SU-DHL-6 (cell line): ENCODE measurements at regions not wholly inside any gene's neighbourhood (a gene's known extent, or its start where the extent isn't known, plus 50 kb on each side); places are given as distances from the start of the nearest gene placed in this dataset.

Source experiments
- H2AFZ ChIP-seq: fragments of 200-600 bp; sonication (generic); 2 replicates; pipeline ENCODE4 v1.6.1; 2014; ENCODE audit warnings: low read depth, mild to moderate bottlenecking, moderate library complexity, mixed read lengths, antibody characterized with exemption, low read length; ENCODE audit not compliant: severe bottlenecking
- H3F3A ChIP-seq: fragments of 200-600 bp; shearing (Covaris generic); 2 replicates; pipeline ENCODE4 v1.6.0; 2016; ENCODE audit warnings: antibody characterized with exemption, mild to moderate bottlenecking; ENCODE audit not compliant: insufficient read depth
- H3K27ac ChIP-seq: fragments of 200-600 bp; sonication (generic); 2 replicates; pipeline ENCODE4 v1.5.1; 2016; ENCODE audit warnings: low read depth, mild to moderate bottlenecking, low read length, moderate library complexity, mixed read lengths
- H3K27me3 ChIP-seq: fragments of 200-600 bp; sonication (generic), shearing (Covaris generic); 2 replicates; pipeline ENCODE4 v1.6.0; 2014; ENCODE audit warnings: mild to moderate bottlenecking, low read length
- H3K36me3 ChIP-seq: fragments of 200-600 bp; sonication (generic); 2 replicates; pipeline ENCODE4 v1.6.1; 2014; ENCODE audit warnings: mild to moderate bottlenecking, low read length, mixed read lengths
- H3K4me2 ChIP-seq: fragments of 300-600, 200-600 bp; shearing (Covaris generic), sonication (generic); 2 replicates; pipeline ENCODE4 v1.6.0; 2014; ENCODE audit warnings: low read length, low read depth, mild to moderate bottlenecking; ENCODE audit not compliant: poor library complexity, severe bottlenecking
- H3K4me3 ChIP-seq: fragments of 200-600 bp; sonication (generic); 2 replicates; pipeline ENCODE4 v1.5.1; 2014; ENCODE audit warnings: antibody characterized with exemption, low read length, mild to moderate bottlenecking, mixed read lengths; ENCODE audit not compliant: insufficient read depth, poor library complexity, severe bottlenecking
- H3K79me2 ChIP-seq: fragments of 200-600 bp; sonication (generic); 2 replicates; pipeline ENCODE4 v1.6.1; 2014; ENCODE audit warnings: mild to moderate bottlenecking, low read length, moderate library complexity; ENCODE audit not compliant: insufficient read depth
- H3K9ac ChIP-seq: fragments of 200-600 bp; sonication (generic); 2 replicates; pipeline ENCODE4 v1.7.0; 2014; ENCODE audit warnings: mild to moderate bottlenecking, low read length
- H3K9me2 ChIP-seq: fragments of 200-600 bp; sonication (generic); replicated peaks from 2 replicates; pipeline ENCODE4 v1.6.1; 2014; ENCODE audit warnings: low read length; ENCODE audit not compliant: insufficient read depth
- H3K9me3 ChIP-seq: fragments of 200-600 bp; sonication (generic); 2 replicates; pipeline ENCODE4 v1.6.1; 2014; ENCODE audit warnings: low read length, mixed read lengths; ENCODE audit not compliant: insufficient read depth
- H4K20me1 ChIP-seq: fragments of 200-600 bp; sonication (generic); 2 replicates; pipeline ENCODE4 v1.6.1; 2014; ENCODE audit warnings: low read depth, mild to moderate bottlenecking, antibody characterized with exemption, low read length, moderate library complexity, mixed read lengths
- EZH2phosphoT487 ChIP-seq: fragments of 200-600 bp; sonication (generic), shearing (Covaris generic); conservative IDR thresholded peaks from 2 replicates; pipeline ENCODE4 v1.6.1; 2018; ENCODE audit warnings: mild to moderate bottlenecking, antibody characterized with exemption, low read length, moderate library complexity, mixed read lengths
- TF ChIP-seq, protein P1 (sequence below): fragments of 200-600 bp; sonication (generic); IDR thresholded peaks from one replicate; pipeline ENCODE4 v1.5.1; 2017; ENCODE audit warnings: antibody characterized with exemption, mild to moderate bottlenecking, low read length, moderate library complexity; ENCODE audit not compliant: insufficient read depth, poor library complexity, severe bottlenecking

DNA sequence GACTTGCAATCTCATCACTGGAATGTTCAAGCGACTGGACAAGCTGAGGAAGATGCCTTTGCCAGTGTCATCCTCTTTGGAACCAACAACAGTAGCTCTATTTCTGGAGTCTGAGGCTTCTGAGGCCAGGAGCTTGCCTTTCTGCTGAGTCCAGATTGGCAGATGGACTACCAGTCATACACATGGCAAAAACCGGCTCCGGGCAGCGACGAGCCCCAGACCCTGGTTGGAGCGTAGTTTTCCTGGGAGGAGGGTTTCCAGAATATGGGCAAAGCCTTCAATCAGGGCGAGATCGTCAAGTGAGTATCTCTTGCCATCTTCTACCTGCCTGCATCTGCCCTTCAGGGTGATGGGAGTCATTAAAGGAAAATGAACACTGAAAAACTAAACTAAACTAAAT lies 807.9 kb downstream of the C4orf33 start:
- Histone ChIP-seq H3K9me2 (no peaks in the 10 kb centered on the region), H3K4me3 (no peak overlapping the region), H3F3A (no peaks in the 10 kb centered on the region), H3K4me2 (no peak overlapping the region), H3K79me2 (no peaks in the 10 kb centered on the region), H3K27me3 (no peaks in the 10 kb centered on the region), H3K9ac (no peak overlapping the region), H3K27ac (no peak overlapping the region), H2AFZ (no peak overlapping the region), H3K36me3 (no peaks in the 10 kb centered on the region), H3K9me3 (no peaks in the 10 kb centered on the region), H4K20me1 (no peaks in the 10 kb centered on the region)
- TF ChIP-seq EZH2phosphoT487, result no peak

DNA sequence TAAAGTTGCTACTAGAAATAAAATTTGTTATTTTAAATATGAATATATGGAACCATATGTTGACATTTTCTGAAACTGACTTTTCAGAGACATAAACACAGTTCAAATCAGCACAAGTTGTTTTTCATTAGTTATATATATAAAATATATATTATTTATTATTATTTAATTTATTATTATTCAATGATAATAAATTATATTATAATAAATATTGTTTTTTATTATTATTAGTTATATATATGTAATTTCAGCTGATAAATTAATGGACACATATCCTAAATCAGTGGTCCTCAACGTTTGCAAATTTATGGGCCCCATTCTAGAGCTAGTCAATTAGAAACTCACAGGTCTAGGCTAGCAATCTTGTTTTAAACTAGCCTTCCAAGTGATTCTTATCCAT lies 809.3 kb downstream of the C4orf33 start:
- H3K9me3 ChIP-seq, result no peaks in the 10 kb centered on the region
- H3K4me2 ChIP-seq, result no peak overlapping the region
- H3K27me3 ChIP-seq, result no peaks in the 10 kb centered on the region
- H3K79me2 ChIP-seq, result no peaks in the 10 kb centered on the region
- no peak overlapping the region for H3K9ac ChIP-seq
- H3K36me3 ChIP-seq, result no peaks in the 10 kb centered on the region
- TF ChIP-seq, protein P1, sequence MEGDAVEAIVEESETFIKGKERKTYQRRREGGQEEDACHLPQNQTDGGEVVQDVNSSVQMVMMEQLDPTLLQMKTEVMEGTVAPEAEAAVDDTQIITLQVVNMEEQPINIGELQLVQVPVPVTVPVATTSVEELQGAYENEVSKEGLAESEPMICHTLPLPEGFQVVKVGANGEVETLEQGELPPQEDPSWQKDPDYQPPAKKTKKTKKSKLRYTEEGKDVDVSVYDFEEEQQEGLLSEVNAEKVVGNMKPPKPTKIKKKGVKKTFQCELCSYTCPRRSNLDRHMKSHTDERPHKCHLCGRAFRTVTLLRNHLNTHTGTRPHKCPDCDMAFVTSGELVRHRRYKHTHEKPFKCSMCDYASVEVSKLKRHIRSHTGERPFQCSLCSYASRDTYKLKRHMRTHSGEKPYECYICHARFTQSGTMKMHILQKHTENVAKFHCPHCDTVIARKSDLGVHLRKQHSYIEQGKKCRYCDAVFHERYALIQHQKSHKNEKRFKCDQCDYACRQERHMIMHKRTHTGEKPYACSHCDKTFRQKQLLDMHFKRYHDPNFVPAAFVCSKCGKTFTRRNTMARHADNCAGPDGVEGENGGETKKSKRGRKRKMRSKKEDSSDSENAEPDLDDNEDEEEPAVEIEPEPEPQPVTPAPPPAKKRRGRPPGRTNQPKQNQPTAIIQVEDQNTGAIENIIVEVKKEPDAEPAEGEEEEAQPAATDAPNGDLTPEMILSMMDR, result no peak
- TF ChIP-seq EZH2phosphoT487, result no peak
- H4K20me1 ChIP-seq, result no peaks in the 10 kb centered on the region
- no peaks in the 10 kb centered on the region for H3K9me2 ChIP-seq
- no peaks in the 10 kb centered on the region for H3F3A ChIP-seq
- no peak overlapping the region for H2AFZ ChIP-seq
- H3K27ac ChIP-seq, result no peak overlapping the region
- H3K4me3 ChIP-seq, result no peak overlapping the region

DNA sequence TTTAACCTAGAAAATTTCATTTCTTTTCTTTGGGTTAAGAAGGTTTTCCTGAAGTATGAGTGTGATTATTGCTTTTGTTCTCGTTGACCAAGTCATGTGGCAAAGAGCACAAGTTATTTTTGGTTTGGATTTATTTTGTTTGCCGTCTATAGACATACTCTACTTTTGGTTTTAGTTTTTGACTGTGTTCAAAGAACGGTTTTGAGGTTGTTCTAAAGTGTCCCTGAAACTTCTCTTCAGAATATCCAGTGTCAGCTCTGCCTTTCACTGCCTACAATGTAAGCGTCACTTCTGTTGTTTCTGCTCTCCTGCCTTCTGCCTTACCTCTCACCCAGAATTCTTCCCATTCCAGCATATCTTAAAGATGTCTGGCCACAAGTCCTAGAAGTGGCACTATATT lies 812.2 kb downstream of the C4orf33 start:
- Histone ChIP-seq H3K9me2 (no peaks in the 10 kb centered on the region), H3K9me3 (no peaks in the 10 kb centered on the region), H3K4me3 (no peak overlapping the region), H3K79me2 (no peaks in the 10 kb centered on the region), H2AFZ (peak overlapping the region; percentile 5), H3K36me3 (no peaks in the 10 kb centered on the region), H3K27ac (no peak overlapping the region), H3K27me3 (no peaks in the 10 kb centered on the region), H4K20me1 (no peaks in the 10 kb centered on the region), H3K9ac (no peak overlapping the region), H3F3A (no peaks in the 10 kb centered on the region), H3K4me2 (no peak overlapping the region)
- TF ChIP-seq, protein P1, result no peak

DNA sequence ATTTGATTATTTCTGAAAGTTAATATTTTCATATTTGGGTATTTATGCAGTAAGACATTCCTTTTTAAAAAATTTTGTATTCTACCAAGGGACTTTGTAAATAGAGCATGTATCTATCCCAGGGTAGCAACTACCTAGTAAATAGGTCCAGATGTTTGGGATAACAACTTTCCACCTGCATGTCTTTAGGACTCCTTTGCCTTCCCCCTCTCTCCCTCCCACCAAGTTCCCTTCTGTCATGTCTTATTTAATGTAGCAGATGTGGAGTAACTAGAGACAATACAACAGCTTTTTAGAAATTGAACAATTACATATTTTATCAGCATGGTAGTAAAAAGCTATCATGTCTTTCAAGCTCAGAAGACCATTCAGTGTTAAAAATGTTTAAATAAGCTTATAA lies 821.0 kb downstream of the C4orf33 start:
- no peaks in the 10 kb centered on the region for H3K27me3 ChIP-seq

More for the DNA sequence above, 821.0 kb downstream of the C4orf33 start:
- no peaks in the 10 kb centered on the region for H3F3A ChIP-seq
- H3K9me2 ChIP-seq, result no peaks in the 10 kb centered on the region
- H3K27ac ChIP-seq, result no peak overlapping the region
- no peaks in the 10 kb centered on the region for H4K20me1 ChIP-seq
- TF ChIP-seq, protein P1, result no peak
- no peak for TF ChIP-seq EZH2phosphoT487
- H3K9me3 ChIP-seq, result no peaks in the 10 kb centered on the region
- H2AFZ ChIP-seq, result no peak overlapping the region
- no peaks in the 10 kb centered on the region for H3K36me3 ChIP-seq
- no peaks in the 10 kb centered on the region for H3K79me2 ChIP-seq
- no peak overlapping the region for H3K4me3 ChIP-seq
- H3K9ac ChIP-seq, result no peak overlapping the region
- H3K4me2 ChIP-seq, result no peak overlapping the region
